Natural killer cell treated with Interleukin-12 subunit alpha and Interleukin-12 subunit beta and Interleukin-15 and Interleukin-18, amount 100 ng/mL, for 72 hours (primary cell): ENCODE measurements at regions not wholly inside any gene's neighbourhood (a gene's known extent, or its start where the extent isn't known, plus 50 kb on each side); places are given as distances from the start of the nearest gene placed in this dataset.

Experiments used
- ATAC-seq, 2 donors: fragments of 150-1000 bp; cut with Tn5 transposase in 1 of 2; sonication (Bioruptor Pico), chemical (Tn5 transposase) in 1 of 2; 2 replicates each; pipeline ENCODE4 v1.10.0; 2021
- DNase-seq: peaks from one replicate; pipeline ENCODE4 v3.0.0; 2022; ENCODE audit warnings: low spot score
- H3K27ac Mint-ChIP-seq, 2 donors: 1 replicate in 1 of 2; 2 replicates in 1 of 2; pipeline ENCODE4 v1.8.0; 2022; ENCODE audit warnings: mixed read lengths in 2 of 2, mild to moderate bottlenecking in 1 of 2, moderate library complexity in 1 of 2
- H3K27me3 Mint-ChIP-seq, 2 donors: 1 replicate in 1 of 2; 2 replicates in 1 of 2; pipeline ENCODE4 v1.8.0; 2022; ENCODE audit warnings: mixed read lengths in 2 of 2
- H3K36me3 Mint-ChIP-seq: one replicate; pipeline ENCODE4 v1.8.0; 2022; ENCODE audit warnings: mixed read lengths
- H3K4me1 Mint-ChIP-seq, 2 donors: 1 replicate in 1 of 2; 2 replicates in 1 of 2; pipeline ENCODE4 v1.8.0; 2022; ENCODE audit warnings: low read depth in 2 of 2, mixed read lengths in 2 of 2, mild to moderate bottlenecking in 1 of 2
- H3K4me3 Mint-ChIP-seq: one replicate; pipeline ENCODE4 v1.8.0; 2022; ENCODE audit warnings: mixed read lengths
- H3K9me3 Mint-ChIP-seq: 2 replicates; pipeline ENCODE4 v1.8.0; 2022; ENCODE audit warnings: mixed read lengths

DNA sequence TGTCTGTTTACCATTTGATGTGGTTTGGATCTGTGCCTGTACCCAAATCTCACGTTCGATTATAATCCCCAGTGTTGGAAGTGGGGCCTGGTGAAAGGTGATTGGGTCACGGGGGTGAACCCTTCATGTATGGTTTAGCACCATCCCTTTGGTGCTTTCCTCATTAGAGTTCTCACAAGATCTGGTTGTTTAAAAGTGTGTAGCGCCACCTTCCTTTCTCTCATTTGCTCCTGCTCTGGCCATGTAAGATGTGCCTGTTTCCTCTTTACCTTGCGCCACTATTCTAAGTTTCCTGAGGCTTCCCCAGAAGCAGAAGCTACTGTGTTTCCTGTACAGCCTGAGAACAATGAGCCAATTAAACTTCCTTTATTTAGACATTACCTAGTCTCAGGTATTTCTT, 610.7 kb upstream of the ADGRL3 start:
- Mint-ChIP-seq H3K9me3 (peaks cover 18% of the 10 kb centered on the region), H3K36me3 (peaks cover 5% of the 10 kb centered on the region), H3K4me3 (no peak overlapping the region), H3K27me3 (no peaks in the 10 kb centered on the region), H3K4me1 (no peaks in the 10 kb centered on the region), H3K27ac (no peak overlapping the region)
- DNase-seq (no peak), ATAC-seq (no peak)

DNA sequence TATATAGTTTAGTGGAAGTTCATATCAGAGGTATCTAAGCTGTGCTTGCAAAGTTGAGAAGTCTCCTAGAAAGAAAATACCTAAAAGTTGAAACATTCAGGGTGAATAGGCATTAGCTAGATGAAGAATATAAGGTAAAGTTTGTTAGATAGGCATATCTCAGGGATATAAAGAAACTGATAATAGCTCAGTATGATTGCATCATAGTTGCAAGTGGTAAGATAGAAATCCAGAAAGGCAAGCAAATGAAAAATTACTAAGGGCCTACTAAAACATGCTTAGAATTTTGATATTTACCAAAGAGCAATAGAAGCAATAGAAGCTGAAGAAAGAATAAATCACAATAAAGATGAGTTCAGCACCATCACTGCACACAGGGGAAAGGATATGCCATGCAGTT, 610.0 kb upstream of the ADGRL3 start:
- Mint-ChIP-seq H3K4me3 (no peak overlapping the region), H3K9me3 (peaks cover 20% of the 10 kb centered on the region), H3K27ac (no peak overlapping the region), H3K36me3 (peaks cover 5% of the 10 kb centered on the region), H3K4me1 (no peaks in the 10 kb centered on the region), H3K27me3 (no peaks in the 10 kb centered on the region)
- DNase-seq, result no peak
- ATAC-seq, result no peak

DNA sequence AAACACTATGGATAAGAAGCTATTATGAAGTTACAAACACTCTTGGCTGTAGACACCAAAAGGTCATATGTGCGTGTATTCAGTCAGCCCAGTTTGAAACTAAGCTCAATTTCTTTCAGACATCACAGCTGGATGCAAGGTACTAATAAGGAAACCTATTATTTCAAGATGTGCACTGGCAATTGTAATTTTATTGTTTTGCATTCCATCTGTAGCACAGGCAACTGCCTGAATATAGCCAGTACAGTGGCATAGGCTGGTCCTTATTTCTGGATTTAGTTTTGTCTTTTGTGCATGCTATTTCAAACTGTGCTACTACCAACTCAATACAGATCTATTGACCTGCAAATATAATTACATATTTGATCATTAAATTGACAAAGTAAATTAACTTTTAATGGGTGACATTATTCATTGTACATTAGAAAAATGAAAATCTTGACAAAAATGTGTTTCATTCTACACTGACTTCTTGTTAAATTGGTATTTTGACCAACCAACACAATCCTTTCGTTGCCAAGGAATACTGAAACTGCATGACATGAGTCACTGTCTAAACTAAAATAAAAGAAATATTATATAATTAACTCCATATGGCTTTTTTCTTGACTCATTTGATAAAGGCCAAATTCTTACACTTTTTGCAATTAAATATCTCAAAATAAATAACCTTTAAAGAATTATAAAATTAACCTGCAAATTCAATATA, 594.3 kb upstream of the ADGRL3 start:
- Mint-ChIP-seq H3K36me3 (peaks cover 13% of the 10 kb centered on the region), H3K4me3 (no peak overlapping the region), H3K27me3 (no peaks in the 10 kb centered on the region), H3K9me3 (peaks cover 29% of the 10 kb centered on the region), H3K27ac (no peak overlapping the region), H3K4me1 (no peaks in the 10 kb centered on the region)
- no peak for DNase-seq
- no peak for ATAC-seq

DNA sequence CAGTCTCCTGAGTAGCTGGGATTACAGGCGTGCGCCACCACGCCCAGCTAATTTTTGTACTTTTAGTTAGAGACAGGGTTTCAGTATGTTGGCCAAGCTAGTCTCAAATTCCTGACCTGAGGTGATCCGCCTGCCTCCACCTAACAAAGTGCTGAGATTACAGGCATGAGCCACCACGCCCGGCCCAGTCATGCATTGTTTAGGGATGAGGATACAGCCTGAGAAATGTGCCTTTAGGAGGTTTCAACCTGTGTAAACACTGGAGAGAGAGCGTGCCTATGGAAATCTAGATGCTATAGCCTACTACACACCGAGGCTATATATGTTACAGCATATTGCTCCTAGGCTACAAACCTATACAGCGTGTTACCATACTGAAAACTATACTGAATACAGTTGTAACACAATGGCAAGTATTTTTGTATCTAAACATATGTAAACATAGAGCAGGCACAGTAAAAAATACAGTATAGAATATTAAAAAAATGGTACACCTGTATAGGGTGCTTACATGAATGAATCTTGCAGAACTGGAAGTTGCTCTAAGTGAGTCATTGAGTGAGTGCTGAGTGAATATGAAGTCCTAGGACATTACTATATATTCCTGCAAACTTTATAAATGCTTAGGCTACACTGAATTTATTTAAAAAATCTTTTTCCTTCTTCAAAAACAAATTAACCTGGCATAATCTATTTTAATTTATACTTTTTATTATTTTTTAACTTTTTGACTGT, 588.2 kb upstream of the ADGRL3 start:
- DNase-seq, result no peak
- Mint-ChIP-seq H3K4me3 (no peak overlapping the region), H3K4me1 (no peaks in the 10 kb centered on the region), H3K36me3 (peaks cover 5% of the 10 kb centered on the region), H3K9me3 (peaks cover 32% of the 10 kb centered on the region), H3K27ac (no peak overlapping the region), H3K27me3 (no peaks in the 10 kb centered on the region)
- ATAC-seq, result no peak

DNA sequence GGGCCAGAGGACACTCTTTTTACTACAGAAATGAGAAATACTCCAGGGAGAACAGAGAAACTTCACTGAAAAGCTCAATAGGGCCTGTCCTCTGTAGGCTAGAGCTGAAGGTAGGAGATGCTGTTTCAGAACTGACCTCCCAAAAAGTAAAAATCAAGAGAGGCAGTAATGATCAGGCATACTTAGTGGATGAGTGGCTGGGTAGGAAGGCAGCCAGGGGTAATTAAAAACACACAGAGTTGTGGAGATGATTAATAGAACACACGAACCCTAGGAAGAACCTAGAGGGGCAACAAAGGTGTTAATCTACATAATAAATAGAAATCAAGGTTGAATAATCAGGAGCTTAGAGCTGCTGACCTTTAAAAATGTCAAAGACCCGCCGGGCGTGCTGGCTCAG, 582.4 kb upstream of the ADGRL3 start:
- DNase-seq (no peak), ATAC-seq (no peak)
- no peaks in the 10 kb centered on the region for H3K4me1 Mint-ChIP-seq
- H3K27ac Mint-ChIP-seq, result no peak overlapping the region
- H3K36me3 Mint-ChIP-seq, result peaks cover 11% of the 10 kb centered on the region
- H3K4me3 Mint-ChIP-seq, result no peak overlapping the region
- peaks cover 36% of the 10 kb centered on the region for H3K9me3 Mint-ChIP-seq
- H3K27me3 Mint-ChIP-seq, result no peaks in the 10 kb centered on the region

DNA sequence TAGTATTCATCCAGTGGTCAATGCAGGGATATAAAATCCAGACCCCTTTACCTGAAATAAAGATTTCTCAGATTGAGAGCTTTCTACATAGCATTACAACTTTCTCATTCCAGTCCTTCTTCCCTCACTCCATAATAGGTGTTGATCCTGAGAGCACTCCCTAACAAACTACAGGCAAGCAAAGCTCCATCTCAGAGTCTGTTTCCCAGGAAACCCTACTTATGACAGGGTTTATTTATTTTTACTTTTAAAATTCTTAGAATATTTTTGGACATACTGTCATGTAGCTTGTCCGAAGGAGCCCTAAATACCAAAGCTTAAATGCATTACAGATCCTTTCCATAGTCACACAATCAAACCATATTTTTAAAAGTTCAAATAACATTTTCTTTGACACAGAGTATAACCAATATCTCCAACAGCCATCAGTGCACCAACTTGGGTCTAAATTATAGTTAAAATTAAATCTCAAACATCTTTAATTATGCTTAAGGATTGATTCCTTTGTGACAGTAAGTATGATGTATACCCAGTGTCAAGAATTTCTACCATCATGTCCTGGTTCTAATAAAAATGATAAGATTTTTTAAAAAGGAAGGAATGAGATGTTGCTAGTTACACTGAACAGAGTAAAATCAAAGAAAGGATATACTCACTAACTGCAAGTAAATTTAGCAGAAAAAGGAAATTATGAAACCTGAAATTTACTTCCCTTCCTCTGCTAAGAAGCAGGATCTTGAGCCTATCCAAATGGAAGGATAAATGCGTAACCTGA, 580.4 kb upstream of the ADGRL3 start:
- no peak for DNase-seq

DNA sequence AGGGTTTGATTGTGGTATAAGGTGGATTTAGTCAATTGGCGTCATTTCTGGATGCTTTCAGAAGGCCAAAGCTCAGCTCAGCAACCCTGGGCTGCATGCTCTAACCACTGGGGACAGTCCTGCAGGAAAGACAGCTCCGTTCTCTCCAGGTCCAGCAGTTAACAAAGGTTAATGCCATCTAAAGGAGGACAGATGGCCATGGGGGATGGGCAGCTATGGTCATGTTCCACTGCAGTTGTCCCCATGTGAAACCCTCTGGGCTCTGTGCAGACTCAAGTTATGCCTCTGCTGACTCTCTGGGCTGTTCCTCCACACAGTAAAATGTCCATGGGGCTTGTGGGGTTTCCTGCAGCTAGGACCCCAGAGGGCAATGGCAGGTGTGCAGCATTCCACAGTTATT, 562.1 kb upstream of the ADGRL3 start:
- Mint-ChIP-seq H3K27me3 (no peaks in the 10 kb centered on the region), H3K4me3 (no peak overlapping the region), H3K27ac (no peak overlapping the region), H3K4me1 (no peaks in the 10 kb centered on the region), H3K9me3 (peaks cover 24% of the 10 kb centered on the region), H3K36me3 (peaks cover 5% of the 10 kb centered on the region)
- ATAC-seq (no peak), DNase-seq (no peak)

More for the DNA sequence above, 580.4 kb upstream of the ADGRL3 start:
- Mint-ChIP-seq H3K27ac (no peak overlapping the region), H3K9me3 (peaks cover 28% of the 10 kb centered on the region), H3K4me3 (no peak overlapping the region), H3K36me3 (peaks cover 11% of the 10 kb centered on the region), H3K27me3 (no peaks in the 10 kb centered on the region), H3K4me1 (no peaks in the 10 kb centered on the region)
- ATAC-seq, result no peak

DNA sequence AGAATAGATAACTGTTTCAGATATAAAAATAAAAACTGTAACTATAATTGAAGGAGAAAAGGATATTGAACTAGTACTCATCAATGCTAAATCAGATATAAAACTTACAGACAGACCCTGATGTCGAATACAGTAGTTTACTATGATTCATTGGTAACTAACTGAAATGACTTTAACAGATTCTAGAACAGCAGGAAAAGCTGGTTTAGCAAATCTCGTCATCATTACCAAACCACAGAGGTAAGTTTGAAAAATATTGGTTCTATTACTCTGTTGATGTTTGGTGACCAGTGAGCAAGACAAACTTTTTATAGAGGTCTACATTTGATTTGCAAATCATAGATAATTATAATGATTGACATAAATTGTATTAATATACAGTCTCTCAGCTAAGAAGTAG, 551.4 kb upstream of the ADGRL3 start:
- no peaks in the 10 kb centered on the region for H3K36me3 Mint-ChIP-seq
- no peak overlapping the region for H3K4me3 Mint-ChIP-seq
- H3K27me3 Mint-ChIP-seq, result no peaks in the 10 kb centered on the region
- no peak overlapping the region for H3K27ac Mint-ChIP-seq
- H3K4me1 Mint-ChIP-seq, result no peaks in the 10 kb centered on the region
- H3K9me3 Mint-ChIP-seq, result peaks cover 12% of the 10 kb centered on the region
- no peak for ATAC-seq
- no peak for DNase-seq

DNA sequence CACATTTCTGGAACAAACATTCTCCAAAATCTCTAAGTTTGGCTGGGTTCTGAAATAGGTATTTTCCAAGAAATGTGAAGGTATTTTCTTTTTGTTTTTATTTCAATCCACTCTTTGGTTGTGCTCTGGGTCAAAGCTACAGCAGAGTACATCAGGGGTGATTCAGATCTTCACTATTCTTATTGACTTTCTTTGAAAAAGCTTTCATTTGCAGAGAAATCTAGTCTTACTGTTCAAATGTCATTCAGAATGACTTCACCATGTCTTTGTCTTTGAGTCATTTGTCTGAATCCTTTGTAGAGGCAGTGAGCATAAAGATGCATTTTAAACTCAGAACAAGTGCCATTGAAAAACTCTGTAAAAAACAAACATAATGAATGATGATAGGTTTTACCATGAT, 547.2 kb upstream of the ADGRL3 start:
- no peak overlapping the region for H3K27ac Mint-ChIP-seq
- no peak overlapping the region for H3K4me3 Mint-ChIP-seq
- H3K4me1 Mint-ChIP-seq, result no peaks in the 10 kb centered on the region
- DNase-seq (no peak), ATAC-seq (no peak)
- H3K9me3 Mint-ChIP-seq, result peaks cover 11% of the 10 kb centered on the region
- peaks cover 5% of the 10 kb centered on the region for H3K36me3 Mint-ChIP-seq
- no peaks in the 10 kb centered on the region for H3K27me3 Mint-ChIP-seq

DNA sequence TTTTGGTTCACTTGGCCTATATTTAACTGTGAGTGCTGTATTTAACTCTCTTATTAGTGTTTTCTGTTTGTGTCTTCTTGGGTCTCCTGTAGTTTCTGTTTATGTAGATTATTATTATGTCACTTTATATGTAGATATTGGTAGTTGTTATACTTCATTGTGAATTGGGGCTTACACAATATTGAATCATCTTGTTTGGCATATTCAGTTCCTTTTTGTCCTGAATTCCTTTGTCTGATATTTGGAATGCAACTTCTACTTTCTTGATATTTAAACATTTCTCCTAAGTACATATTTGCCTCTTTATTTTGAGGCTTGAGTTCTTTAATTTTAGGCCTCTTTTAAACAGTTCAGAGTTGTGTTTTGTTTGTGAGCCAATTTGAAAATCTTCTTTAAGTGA, 544.8 kb upstream of the ADGRL3 start:
- no peaks in the 10 kb centered on the region for H3K27me3 Mint-ChIP-seq
- H3K27ac Mint-ChIP-seq, result no peak overlapping the region
- H3K4me3 Mint-ChIP-seq, result no peak overlapping the region
- H3K9me3 Mint-ChIP-seq, result peaks cover 11% of the 10 kb centered on the region
- H3K4me1 Mint-ChIP-seq, result no peaks in the 10 kb centered on the region
- no peak for DNase-seq
- peaks cover 10% of the 10 kb centered on the region for H3K36me3 Mint-ChIP-seq
- no peak for ATAC-seq

DNA sequence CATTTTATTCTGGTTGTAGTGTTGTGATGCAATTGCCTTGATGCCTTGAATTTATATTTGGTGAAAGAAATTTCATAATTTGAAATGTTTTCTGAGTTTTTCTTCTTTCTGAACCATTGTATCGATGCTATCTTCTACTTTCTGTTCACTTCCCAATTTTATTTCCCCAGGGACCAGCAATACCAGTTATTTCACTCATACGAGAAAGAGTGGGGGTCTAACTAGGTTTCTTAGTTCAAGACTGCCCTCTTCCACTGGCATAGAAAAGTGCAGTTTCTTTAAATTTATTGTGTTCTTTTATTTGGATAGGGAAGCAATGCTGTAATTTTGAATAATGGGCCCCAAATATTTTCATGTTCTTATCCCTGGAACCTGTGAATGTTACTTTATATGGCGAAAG, 544.0 kb upstream of the ADGRL3 start:
- H3K4me1 Mint-ChIP-seq, result no peaks in the 10 kb centered on the region
- no peak overlapping the region for H3K4me3 Mint-ChIP-seq
- ATAC-seq (no peak), DNase-seq (no peak)
- H3K36me3 Mint-ChIP-seq, result peaks cover 10% of the 10 kb centered on the region
- H3K27me3 Mint-ChIP-seq, result no peaks in the 10 kb centered on the region
- H3K9me3 Mint-ChIP-seq, result peaks cover 11% of the 10 kb centered on the region
- no peak overlapping the region for H3K27ac Mint-ChIP-seq

DNA sequence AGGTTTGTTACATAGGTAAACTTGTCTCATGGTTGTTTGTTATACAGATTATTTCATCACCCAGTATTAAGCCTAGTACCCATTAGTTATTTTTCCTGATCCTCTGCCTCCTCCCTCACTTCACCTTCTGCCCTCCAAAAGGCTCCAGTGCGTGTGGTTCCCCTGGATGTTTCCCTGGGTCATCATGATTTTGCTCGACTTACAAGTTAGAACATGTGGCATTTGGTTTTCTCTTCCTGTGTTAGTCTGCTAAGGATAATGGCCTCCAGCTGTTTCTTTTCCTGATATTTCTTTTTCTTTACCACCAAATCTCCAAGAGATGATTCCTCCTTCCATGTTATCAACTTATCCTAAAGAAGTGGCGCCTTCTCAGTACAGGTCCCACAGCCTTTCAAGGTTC, 543.1 kb upstream of the ADGRL3 start:
- no peak overlapping the region for H3K27ac Mint-ChIP-seq
- peaks cover 15% of the 10 kb centered on the region for H3K9me3 Mint-ChIP-seq
- ATAC-seq, result no peak
- H3K36me3 Mint-ChIP-seq, result peaks cover 10% of the 10 kb centered on the region
- H3K27me3 Mint-ChIP-seq, result no peaks in the 10 kb centered on the region
- no peak overlapping the region for H3K4me3 Mint-ChIP-seq
- H3K4me1 Mint-ChIP-seq, result no peaks in the 10 kb centered on the region
- no peak for DNase-seq

DNA sequence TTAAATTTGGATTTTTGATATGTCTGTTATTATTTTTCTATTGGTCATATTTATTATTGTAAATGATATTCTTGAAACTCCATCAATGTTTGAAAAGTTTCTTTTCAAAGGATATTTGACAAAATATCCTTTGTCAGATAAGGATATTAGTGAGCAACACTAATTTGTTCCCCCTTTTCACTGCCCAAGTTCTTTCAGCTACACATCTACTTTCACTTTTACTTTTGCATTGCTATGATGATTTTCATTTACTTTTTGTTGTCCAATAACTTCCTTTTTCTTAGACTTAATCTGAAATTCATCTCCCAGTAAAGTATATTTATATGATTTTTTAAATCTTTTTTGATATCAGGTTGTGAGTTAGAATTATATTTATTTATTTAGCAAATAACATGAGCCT, 542.3 kb upstream of the ADGRL3 start:
- no peak for DNase-seq
- Mint-ChIP-seq H3K4me1 (no peaks in the 10 kb centered on the region), H3K9me3 (peaks cover 15% of the 10 kb centered on the region), H3K36me3 (peaks cover 10% of the 10 kb centered on the region), H3K4me3 (no peak overlapping the region), H3K27me3 (no peaks in the 10 kb centered on the region), H3K27ac (no peak overlapping the region)
- no peak for ATAC-seq

DNA sequence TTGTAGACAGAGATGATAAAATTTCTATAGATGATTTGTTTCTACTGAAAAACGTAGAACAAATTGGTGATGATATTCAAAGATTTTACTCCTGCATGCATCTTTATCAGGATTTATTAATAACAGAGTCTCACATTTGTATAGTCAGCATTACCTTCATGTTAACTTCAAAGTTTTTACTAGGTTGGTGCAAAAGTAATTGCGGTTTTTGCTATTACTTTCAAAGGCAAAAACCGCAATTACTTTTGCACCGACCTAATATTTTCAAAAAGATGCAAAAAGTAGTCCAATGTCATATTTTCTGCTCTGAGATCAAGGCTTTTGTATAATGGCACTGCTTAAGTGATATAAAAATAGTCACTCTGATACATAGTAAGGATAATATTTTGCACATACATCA, 536.4 kb upstream of the ADGRL3 start:
- Mint-ChIP-seq H3K36me3 (peaks cover 4% of the 10 kb centered on the region), H3K27me3 (no peaks in the 10 kb centered on the region), H3K4me3 (no peak overlapping the region), H3K9me3 (peaks cover 9% of the 10 kb centered on the region), H3K27ac (no peak overlapping the region), H3K4me1 (no peaks in the 10 kb centered on the region)
- DNase-seq (no peak), ATAC-seq (no peak)
